HCEC 1CT (cell line): ENCODE measurements at regions not wholly inside any gene's neighbourhood (a gene's known extent, or its start where the extent isn't known, plus 50 kb on each side); places are given as distances from the start of the nearest gene placed in this dataset.
"Not testable (repeated sequence)": the region's sequence is repeated elsewhere in the genome, so short reads cannot be mapped to it uniquely, and the experiment has no call there.

Experiments
- DNase-seq: peaks from one replicate; pipeline ENCODE4 v3.0.0-alpha.2; 2017

- no peak for DNase-seq
Measured at GRCh38 chr3:81998907-81999306, 237.5 kb upstream of the GBE1 start.

DNA sequence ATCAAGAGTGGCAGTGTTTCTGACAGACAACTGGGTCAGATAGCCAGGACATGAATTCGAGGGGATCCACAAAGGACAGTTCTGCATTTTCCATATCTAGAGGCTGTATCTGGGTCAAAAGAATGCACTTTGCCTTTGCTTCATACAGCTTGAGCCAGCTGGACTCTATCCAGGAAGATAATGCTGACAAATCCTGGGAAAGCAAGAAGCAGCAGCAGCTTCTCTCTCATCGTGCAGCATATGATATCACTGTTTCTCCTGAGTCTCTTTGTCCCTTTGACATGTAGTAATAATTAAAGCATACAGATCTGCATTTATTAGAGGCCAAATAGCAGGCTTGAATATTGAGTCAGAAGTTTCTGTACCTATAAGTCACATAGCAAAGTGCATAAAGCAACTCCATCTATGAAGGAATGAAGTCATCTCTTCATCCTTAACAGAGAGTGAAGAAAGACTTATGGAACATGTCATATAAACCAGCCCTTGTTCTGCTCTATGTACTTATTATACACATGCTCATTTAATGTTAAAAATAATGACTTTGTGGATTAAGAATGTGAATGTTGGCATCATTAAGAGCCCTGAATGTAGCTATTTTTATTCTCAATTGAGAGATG is 236.8 kb upstream of the GBE1 start:
- no peak for DNase-seq

DNA sequence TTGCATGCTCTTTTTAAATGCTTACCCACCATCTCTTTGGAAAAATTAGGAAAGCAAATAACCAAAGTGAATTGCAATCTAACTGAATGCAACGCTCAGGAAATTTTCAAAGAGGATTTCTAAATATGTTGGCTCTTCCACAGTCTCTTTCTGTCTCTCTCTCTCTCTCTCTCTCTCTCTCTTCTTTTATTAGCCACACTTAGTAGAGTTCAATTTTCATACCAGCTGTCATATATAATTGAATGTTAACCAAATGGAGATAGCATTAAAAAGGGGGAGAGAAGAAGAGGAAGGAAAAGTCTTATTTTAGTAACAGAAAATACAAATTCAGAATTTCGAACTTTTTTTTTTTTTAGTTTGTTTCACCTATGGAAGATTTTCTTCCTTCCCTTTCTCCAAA is 235.9 kb upstream of the GBE1 start:
- no peak for DNase-seq

GRCh38 chr3:81995329-81995728 is 233.9 kb upstream of the GBE1 start:
- no peak for DNase-seq

DNA sequence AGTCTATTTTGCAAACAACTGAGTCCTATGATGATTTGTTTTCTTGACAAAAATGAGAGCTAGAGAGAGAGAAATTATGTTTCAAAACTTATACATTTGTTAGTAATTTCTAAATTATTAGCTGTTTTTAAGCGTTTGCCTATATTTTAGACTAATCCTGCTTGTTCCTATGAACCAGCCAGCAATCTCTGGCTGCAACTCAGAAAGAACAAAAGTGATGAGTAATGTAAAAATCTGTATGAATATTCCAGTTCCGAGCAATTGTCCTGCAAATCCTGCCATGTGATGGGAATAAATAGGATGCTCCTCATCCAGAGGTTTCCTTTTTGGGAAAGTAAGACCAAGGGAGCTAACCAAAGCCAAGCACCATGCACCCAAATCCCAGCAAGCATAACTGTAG is 228.3 kb upstream of the GBE1 start:
- no peak for DNase-seq

GRCh38 chr3:81989274-81989673 is 227.8 kb upstream of the GBE1 start:
- DNase-seq: no peak

GRCh38 chr3:81987412-81987811 is 226.0 kb upstream of the GBE1 start:
- DNase-seq: not testable (repeated sequence)

- no peak for DNase-seq
Measured at GRCh38 chr3:81985996-81986723, 224.7 kb upstream of the GBE1 start.

- DNase-seq: no peak
Measured at GRCh38 chr3:81983382-81983781, 221.9 kb upstream of the GBE1 start.

DNA sequence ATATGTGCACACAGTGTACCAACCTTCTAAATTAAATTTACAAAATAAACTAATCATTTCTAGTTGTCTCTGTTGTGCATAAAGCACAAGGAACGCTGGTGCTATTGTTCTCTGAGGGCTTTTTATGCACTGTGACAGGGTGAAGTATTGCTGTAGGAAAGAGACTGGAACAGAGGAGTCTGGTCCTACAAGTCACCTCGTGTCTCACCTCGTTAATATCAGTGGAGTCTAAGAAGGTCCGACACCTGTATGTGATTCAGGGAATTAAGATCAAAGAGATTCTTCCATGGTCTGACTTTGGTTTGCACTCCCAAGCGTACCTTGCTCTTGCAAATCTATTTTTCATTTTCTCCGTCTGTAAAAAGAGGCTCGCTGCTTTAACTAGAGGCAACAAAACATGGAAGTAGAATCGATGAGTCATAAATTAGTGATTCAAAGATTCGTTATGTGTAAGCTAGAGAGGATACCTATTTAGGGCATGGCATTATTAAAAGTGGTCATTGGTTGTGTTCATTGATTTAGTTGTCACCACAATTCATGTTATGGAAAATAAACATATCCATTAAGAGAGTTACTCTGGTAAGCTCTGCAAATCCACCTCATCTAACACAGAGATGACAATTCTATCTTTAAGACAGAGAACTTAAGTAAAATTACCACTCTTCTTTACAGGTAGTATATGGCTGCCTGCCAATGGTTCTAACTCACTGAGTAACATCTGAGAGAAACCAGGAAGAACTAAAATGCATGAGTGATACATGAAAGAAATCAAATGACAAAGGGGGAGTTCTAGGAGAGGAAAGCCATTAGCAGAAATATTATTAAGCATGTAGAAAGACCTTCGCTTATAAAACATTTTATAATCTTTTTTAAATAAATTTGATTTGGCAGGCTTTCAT is 219.4 kb upstream of the GBE1 start:
- no peak for DNase-seq

GRCh38 chr3:81974751-81975150 is 213.3 kb upstream of the GBE1 start:
- DNase-seq: no peak

- DNase-seq: no peak
Measured at GRCh38 chr3:81968658-81969057, 207.2 kb upstream of the GBE1 start.

- DNase-seq: no peak
Measured at GRCh38 chr3:81967393-81967792, 205.9 kb upstream of the GBE1 start.

DNA sequence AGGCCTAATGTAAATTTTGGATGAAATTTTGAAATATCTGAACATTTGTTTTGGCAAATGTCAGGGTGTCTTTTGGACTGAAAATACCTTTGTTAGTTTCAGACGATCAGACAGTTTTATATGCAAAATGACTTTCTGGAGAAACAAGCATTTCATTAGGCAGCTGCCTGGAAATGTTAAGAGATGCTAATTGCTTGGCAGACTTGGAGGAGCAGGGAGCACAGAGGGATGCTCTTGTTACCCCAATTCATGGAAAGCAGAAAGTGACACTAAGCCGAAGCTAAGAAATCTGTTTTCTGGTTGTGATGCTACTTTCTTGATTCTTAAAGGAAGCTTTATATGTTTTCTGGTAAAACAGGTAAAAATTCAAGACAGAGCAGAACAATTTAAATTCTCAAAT is 204.3 kb upstream of the GBE1 start:
- DNase-seq: no peak

GRCh38 chr3:81962396-81962795 is 201.0 kb upstream of the GBE1 start:
- DNase-seq: no peak

- peak; percentile 49 for DNase-seq
Measured at GRCh38 chr3:81958972-81959640, 197.7 kb upstream of the GBE1 start.

GRCh38 chr3:81955878-81956277 is 194.4 kb upstream of the GBE1 start:
- DNase-seq: no peak

- DNase-seq: no peak
Measured at GRCh38 chr3:81953111-81953510, 191.7 kb upstream of the GBE1 start.

DNA sequence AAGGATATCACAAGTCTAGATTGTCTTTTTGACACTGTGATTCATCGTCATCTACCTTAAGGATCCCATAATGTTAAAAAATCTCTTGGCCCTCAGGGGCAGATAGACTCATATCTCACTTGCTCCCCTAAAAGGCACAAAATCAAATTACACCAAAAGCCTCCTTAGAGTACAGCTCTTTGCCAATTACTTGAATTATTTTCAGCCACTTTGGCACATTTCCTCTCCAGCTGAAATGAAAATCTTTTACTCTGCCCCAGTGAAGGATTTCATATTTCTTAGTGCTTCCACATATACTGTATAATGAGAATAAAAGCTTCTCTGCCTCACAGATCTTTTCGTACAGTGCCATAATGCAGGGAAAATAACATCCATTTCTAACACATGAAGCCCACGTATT is 190.7 kb upstream of the GBE1 start:
- no peak for DNase-seq

GRCh38 chr3:81951636-81952035 is 190.2 kb upstream of the GBE1 start:
- no peak for DNase-seq

DNA sequence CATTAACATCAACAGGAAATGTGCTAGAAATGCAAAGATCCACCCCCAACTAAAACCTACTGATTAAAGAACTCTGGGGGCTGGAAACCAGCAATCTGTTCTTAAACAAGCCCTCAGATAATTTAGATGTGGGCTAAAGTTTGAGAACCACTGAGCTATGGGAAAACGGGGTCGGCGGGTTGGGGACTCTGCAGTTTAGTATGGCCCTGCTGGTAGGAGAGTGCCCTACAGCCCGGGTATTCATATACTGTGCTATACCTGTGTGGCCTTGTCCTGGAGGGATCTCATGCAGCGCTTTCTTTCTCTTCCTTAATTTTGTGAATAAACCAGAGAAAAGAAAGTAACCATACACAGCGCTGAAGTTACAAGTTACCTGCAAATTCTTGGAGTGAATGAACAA is 189.7 kb upstream of the GBE1 start:
- no peak for DNase-seq

DNA sequence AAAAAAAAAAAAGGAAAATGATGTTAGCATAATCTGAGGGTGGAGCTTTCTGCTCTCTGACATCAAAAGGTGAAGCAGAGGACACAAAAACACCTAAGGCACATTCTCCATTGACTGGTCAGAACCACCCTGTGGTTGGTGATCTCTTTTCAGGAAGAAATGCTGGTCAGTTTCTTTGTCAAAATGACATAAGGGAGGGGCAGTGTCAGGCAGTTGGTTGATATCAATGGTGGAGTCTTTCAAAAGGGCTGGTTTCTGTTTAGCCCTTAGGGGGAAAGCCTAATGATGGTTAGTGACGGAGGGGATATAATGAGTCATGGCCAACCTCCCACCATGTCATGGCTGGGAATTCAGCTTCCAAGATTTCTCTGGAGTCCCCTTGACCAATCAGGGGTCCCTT is 185.9 kb upstream of the GBE1 start:
- no peak for DNase-seq

DNA sequence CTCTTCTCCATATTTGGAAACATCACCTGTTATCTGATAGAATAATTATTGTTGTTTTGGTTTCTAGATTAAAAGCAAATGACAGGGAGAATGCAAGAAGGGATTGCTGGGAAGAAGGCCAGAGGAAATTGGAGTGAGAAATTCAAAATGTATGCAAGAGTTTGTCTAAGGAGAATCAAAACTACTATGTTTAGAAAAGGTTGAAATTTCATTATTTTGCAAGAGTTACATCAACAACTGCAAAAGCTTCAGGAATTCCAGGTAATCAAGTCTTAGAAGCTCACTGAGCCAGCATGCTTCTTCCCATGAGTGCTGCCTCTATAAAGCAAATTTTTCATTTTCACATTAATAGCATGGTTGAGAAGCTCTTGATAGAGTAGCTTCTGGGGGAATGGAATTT is 177.2 kb upstream of the GBE1 start:
- DNase-seq: no peak
